ENCODE measurements at regions not wholly inside any gene's neighbourhood (a gene's known extent, or its start where the extent isn't known, plus 50 kb on each side); places are given as distances from the start of the nearest gene placed in this dataset.
A peak's percentile ranks its signal among the peaks of the same experiment; 100 is the strongest.

DNA sequence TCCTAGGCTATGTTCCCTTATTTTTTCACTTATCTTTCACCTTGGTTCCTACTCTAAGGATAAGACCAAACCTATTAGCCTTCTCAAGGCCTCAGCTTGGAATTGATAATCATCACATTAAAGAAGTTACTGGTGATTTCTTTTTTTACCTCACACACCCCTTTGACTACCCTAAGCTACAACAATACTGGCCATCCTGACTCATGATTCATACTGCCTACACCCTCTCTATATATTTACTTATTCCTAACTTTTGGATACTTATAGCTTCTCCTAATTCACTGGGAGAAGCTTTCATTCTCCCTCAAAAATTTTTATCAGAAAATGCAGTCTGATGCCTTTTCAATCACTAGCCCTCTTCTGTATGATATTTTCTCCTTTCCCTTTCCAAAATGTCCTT is 256.1 kb downstream of the TBX18 start:
- H3K36me3 ChIP-seq (ENCODE audit: insufficient read depth, low read length), result no peaks in the 10 kb centered on the region
- H3K27me3 ChIP-seq (ENCODE audit: insufficient read depth, low read length), result no peaks in the 10 kb centered on the region
- no peak overlapping the region for H3K4me3 ChIP-seq (ENCODE audit: low read depth, low read length)

DNA sequence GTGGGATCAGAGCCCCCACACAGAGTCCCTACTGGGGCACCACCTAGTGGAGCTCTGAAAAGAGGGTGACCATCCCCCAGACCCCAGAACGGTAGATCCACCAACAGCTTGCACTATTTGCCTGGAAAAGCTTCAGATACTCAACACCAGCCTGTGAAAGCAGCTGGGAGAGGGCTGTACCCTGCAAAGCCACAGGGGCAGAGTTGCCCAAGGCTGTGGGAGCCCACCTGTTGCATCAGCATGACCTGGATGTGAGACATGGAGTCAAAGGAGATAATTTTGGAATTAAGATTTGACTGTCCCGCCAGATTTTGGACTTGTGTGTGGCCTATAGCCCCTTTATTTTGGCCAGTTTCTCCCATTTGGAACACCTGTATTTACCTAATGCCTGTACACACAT is 260.4 kb downstream of the TBX18 start:
- Histone ChIP-seq H3K4me1 (ENCODE audit: control insufficient read depth, insufficient read depth, low read length, unreplicated experiment) (peaks cover 8% of the 10 kb centered on the region), H3K4me3 (ENCODE audit: low read depth, low read length) (no peak overlapping the region), H3K27me3 (ENCODE audit: insufficient read depth, low read length) (no peaks in the 10 kb centered on the region), H3K36me3 (ENCODE audit: insufficient read depth, low read length) (no peaks in the 10 kb centered on the region), H3K79me2 (ENCODE audit: control insufficient read depth, insufficient read depth, low read length, unreplicated experiment) (no peaks in the 10 kb centered on the region), H2AFZ (ENCODE audit: low read length, unreplicated experiment) (no peak overlapping the region), H3K27ac (ENCODE audit: low read depth, low read length) (no peak overlapping the region)

More for the DNA sequence above, 256.1 kb downstream of the TBX18 start:
- H3K27ac ChIP-seq (ENCODE audit: low read depth, low read length), result peak overlapping the region; percentile 53; the same call in 1 of the 2 replicates
- peaks cover 12% of the 10 kb centered on the region for H3K4me1 ChIP-seq (ENCODE audit: control insufficient read depth, insufficient read depth, low read length, unreplicated experiment)
- H3K79me2 ChIP-seq (ENCODE audit: control insufficient read depth, insufficient read depth, low read length, unreplicated experiment), result no peaks in the 10 kb centered on the region
- H2AFZ ChIP-seq (ENCODE audit: low read length, unreplicated experiment), result peak overlapping the region; percentile 74

DNA sequence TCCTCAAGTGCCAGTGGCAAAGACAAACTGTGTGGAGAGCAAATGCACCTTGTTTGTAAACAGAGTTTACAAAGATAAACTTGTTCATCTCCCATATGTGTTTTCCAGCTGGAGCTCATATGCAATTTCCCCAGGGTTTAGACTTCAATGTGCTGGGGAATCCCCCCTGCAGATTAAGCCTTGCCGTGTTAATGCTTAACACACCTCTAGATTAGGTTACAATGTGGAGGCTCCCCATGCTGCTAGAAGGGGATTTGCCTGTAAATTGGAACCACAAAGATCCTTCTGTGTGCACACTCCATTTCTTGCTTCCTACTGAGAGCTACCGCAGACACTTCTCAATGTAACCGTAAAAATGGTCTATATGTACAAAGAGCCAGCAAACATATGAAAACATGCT is 263.1 kb downstream of the TBX18 start:
- Histone ChIP-seq H2AFZ (ENCODE audit: low read length, unreplicated experiment) (no peak overlapping the region), H3K4me1 (ENCODE audit: control insufficient read depth, insufficient read depth, low read length, unreplicated experiment) (no peaks in the 10 kb centered on the region), H3K79me2 (ENCODE audit: control insufficient read depth, insufficient read depth, low read length, unreplicated experiment) (no peaks in the 10 kb centered on the region), H3K27me3 (ENCODE audit: insufficient read depth, low read length) (no peaks in the 10 kb centered on the region), H3K36me3 (ENCODE audit: insufficient read depth, low read length) (no peaks in the 10 kb centered on the region), H3K27ac (ENCODE audit: low read depth, low read length) (no peak overlapping the region), H3K4me3 (ENCODE audit: low read depth, low read length) (no peak overlapping the region)

DNA sequence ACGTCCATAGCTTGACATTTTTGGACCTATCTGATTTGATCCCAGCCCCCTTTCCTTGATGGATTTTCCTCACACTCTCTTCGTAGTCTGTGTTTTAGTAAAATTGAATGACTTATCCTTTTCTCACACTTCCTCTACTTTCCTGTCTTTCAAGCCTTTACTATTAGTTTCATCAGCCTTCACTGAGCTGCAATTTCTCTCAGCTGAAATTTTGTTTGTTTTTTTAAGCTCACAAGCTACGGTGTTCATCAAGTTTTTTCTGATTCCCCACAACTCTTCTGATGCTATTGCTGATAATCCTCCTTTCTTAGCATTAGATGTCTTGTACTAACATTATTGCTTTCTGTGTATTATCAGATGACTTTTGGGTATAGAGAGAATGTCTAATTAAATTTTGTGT is 263.7 kb downstream of the TBX18 start:
- H2AFZ ChIP-seq (ENCODE audit: low read length, unreplicated experiment), result no peak overlapping the region
- H3K79me2 ChIP-seq (ENCODE audit: control insufficient read depth, insufficient read depth, low read length, unreplicated experiment), result no peaks in the 10 kb centered on the region
- H3K27me3 ChIP-seq (ENCODE audit: insufficient read depth, low read length), result no peaks in the 10 kb centered on the region
- H3K4me3 ChIP-seq (ENCODE audit: low read depth, low read length), result no peak overlapping the region
- H3K4me1 ChIP-seq (ENCODE audit: control insufficient read depth, insufficient read depth, low read length, unreplicated experiment), result no peaks in the 10 kb centered on the region
- no peaks in the 10 kb centered on the region for H3K36me3 ChIP-seq (ENCODE audit: insufficient read depth, low read length)
- no peak overlapping the region for H3K27ac ChIP-seq (ENCODE audit: low read depth, low read length)

DNA sequence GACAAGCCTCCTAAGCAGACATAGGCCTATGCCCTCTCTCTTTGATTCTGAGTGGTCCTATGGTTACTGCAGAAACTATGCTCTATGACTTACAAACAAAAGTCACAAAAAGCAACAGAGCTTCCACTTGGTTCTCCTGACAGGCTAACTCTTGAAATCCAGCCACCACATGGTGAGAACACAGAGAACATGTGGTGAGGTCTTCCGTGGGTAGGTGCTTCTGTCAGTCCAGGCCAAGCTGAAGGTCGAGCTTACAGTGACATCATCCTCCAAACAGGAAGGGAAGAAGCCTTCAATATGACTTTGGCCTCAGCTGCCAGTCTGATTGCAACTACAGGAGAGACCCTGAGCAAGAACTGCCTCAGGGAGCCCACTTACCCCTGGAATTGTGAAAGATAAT is 265.5 kb downstream of the TBX18 start:
- H2AFZ ChIP-seq (ENCODE audit: low read length, unreplicated experiment), result no peak overlapping the region
- H3K79me2 ChIP-seq (ENCODE audit: control insufficient read depth, insufficient read depth, low read length, unreplicated experiment), result no peaks in the 10 kb centered on the region
- no peak overlapping the region for H3K4me3 ChIP-seq (ENCODE audit: low read depth, low read length)
- no peak overlapping the region for H3K27ac ChIP-seq (ENCODE audit: low read depth, low read length)
- H3K27me3 ChIP-seq (ENCODE audit: insufficient read depth, low read length), result no peaks in the 10 kb centered on the region
- no peaks in the 10 kb centered on the region for H3K4me1 ChIP-seq (ENCODE audit: control insufficient read depth, insufficient read depth, low read length, unreplicated experiment)
- H3K36me3 ChIP-seq (ENCODE audit: insufficient read depth, low read length), result no peaks in the 10 kb centered on the region

DNA sequence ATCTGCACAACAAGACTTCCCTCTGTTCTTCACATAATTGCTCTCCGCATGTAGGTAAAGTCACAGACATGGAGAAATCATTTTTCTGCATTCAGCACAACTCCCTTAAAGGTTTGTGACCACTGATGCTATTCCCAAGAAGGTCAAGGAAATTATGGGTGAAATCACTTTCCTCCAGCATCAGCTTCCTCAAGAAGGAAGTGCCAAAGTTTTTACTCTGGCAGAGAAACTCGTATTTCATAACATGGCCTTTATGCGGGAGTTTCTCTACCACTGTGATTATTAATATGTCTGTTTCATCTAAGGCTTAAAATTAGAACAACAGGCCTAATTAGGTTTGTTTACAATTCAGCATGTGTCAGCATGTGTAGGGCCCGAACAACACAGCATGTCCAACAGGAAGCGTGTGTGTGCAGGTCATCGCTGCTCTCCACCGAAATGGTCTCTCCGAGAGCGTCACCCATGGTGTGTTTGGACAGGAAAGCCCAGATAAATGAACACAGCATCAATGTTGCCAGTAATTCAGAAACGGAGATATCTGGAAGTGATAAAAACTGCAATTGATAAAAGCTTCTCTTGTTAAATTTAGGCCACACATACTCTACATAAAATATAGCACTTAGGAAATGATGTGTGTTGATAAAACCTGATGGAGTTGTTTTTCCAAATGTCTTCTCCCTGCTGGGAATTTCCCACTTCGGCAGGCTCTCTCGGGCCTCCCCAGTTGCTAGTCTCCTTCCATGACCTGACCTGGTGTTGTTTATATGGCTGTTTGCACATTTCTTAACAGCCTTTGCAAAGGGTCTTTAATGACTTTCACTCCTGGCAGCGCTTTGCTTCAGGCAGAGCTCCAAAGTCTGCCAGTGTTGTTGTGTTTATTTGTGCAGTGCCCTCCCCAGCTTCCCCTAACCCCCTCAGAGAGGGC is 265.1 kb upstream of the CEP162 start:
- Histone ChIP-seq H3K4me1 (ENCODE audit: control insufficient read depth, insufficient read depth, low read length, unreplicated experiment) (peaks cover 15% of the 10 kb centered on the region), H2AFZ (ENCODE audit: low read length, unreplicated experiment) (peak overlapping the region; percentile 87), H3K27me3 (ENCODE audit: insufficient read depth, low read length) (no peaks in the 10 kb centered on the region), H3K79me2 (ENCODE audit: control insufficient read depth, insufficient read depth, low read length, unreplicated experiment) (no peaks in the 10 kb centered on the region), H3K4me3 (ENCODE audit: low read depth, low read length) (no peak overlapping the region), H3K27ac (ENCODE audit: low read depth, low read length) (no peak overlapping the region), H3K36me3 (ENCODE audit: insufficient read depth, low read length) (no peaks in the 10 kb centered on the region)

DNA sequence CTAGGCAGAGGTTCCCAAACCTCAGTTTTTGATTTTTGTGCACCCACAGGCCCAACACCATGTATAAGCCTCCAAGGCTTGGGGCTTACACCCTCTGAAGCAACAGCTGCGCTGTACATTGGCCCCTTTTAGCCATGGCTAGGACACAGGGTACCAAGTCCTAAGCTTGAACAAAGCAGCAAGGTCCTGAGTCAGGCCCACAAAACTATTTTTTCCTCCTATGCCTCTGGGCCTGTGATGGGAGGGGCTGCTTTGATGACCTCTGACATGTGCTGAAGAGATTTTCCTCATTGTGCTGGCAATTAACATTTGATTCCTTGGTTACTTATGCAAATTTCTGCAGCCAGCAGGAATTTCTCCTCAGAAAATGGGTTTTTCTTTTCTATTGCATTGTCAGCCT is 262.2 kb upstream of the CEP162 start:
- peaks cover 15% of the 10 kb centered on the region for H3K4me1 ChIP-seq (ENCODE audit: control insufficient read depth, insufficient read depth, low read length, unreplicated experiment)
- H3K27me3 ChIP-seq (ENCODE audit: insufficient read depth, low read length), result no peaks in the 10 kb centered on the region
- no peaks in the 10 kb centered on the region for H3K79me2 ChIP-seq (ENCODE audit: control insufficient read depth, insufficient read depth, low read length, unreplicated experiment)
- no peak overlapping the region for H2AFZ ChIP-seq (ENCODE audit: low read length, unreplicated experiment)
- no peak overlapping the region for H3K27ac ChIP-seq (ENCODE audit: low read depth, low read length)
- no peaks in the 10 kb centered on the region for H3K36me3 ChIP-seq (ENCODE audit: insufficient read depth, low read length)
- no peak overlapping the region for H3K4me3 ChIP-seq (ENCODE audit: low read depth, low read length)

DNA sequence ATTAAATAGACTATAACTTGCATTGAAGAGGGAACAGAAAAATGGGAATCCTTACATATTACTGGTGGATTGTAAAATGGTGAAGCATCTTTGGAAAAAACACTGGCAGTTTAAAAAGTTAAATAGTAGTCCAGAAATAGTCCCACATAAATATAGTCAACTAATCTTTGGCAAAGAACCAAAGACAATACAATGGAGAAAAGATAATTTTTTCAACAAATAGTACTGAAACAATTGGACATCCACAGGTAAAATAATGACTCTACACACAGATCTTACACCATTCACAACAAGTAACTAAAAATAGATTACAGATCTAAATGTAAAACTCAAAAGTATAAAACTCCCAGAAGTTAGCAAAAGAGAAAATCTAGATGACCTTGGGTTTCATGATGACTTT is 259.1 kb upstream of the CEP162 start:
- no peaks in the 10 kb centered on the region for H3K79me2 ChIP-seq (ENCODE audit: control insufficient read depth, insufficient read depth, low read length, unreplicated experiment)
- peaks cover 3% of the 10 kb centered on the region for H3K4me1 ChIP-seq (ENCODE audit: control insufficient read depth, insufficient read depth, low read length, unreplicated experiment)
- H3K27ac ChIP-seq (ENCODE audit: low read depth, low read length), result no peak overlapping the region
- H3K4me3 ChIP-seq (ENCODE audit: low read depth, low read length), result no peak overlapping the region
- no peaks in the 10 kb centered on the region for H3K27me3 ChIP-seq (ENCODE audit: insufficient read depth, low read length)
- no peak overlapping the region for H2AFZ ChIP-seq (ENCODE audit: low read length, unreplicated experiment)
- no peaks in the 10 kb centered on the region for H3K36me3 ChIP-seq (ENCODE audit: insufficient read depth, low read length)

DNA sequence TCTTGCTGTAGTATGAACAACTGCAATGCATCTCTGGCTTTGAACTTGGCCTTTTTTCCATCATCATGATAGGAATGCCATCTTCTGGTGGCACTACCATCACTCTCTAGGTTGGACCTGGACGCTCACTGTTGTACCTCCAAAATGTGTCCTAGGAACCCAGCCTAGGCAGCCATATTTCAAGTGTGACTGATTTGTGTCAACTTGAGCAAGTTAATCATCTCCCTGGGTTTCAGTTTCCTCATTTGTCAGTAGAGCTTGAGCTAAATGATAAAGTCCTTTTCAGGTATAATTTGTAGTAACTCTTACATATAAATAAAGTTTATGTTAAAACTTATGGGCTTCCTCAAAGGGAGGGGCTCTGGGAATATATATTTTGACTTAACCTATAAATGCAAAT is 241.7 kb upstream of the CEP162 start:
- Histone ChIP-seq H3K79me2 (ENCODE audit: control insufficient read depth, insufficient read depth, low read length, unreplicated experiment) (no peaks in the 10 kb centered on the region), H3K36me3 (ENCODE audit: insufficient read depth, low read length) (no peaks in the 10 kb centered on the region), H2AFZ (ENCODE audit: low read length, unreplicated experiment) (no peak overlapping the region), H3K27me3 (ENCODE audit: insufficient read depth, low read length) (no peaks in the 10 kb centered on the region), H3K4me1 (ENCODE audit: control insufficient read depth, insufficient read depth, low read length, unreplicated experiment) (peaks cover 19% of the 10 kb centered on the region), H3K4me3 (ENCODE audit: low read depth, low read length) (no peak overlapping the region), H3K27ac (ENCODE audit: low read depth, low read length) (no peak overlapping the region)

DNA sequence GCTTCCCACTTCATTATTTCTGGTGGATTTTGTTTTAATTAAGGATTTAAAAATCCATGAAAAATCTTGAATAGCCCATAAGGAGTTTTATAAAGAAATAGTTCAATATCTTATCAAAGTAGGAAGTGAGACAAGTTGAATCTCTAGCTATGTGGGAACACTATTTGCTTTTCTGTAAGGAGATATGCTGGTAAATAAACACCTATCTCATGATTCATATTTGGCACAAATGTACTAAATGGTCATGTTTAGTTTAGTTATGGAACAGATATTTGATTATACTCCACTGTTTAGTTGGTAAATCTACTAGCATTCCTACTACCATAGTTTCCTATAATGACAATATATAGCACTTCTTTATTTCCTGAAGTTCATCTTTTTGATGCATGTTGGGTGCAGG is 239.9 kb upstream of the CEP162 start:
- Histone ChIP-seq H3K27ac (ENCODE audit: low read depth, low read length) (no peak overlapping the region), H3K79me2 (ENCODE audit: control insufficient read depth, insufficient read depth, low read length, unreplicated experiment) (no peaks in the 10 kb centered on the region), H3K4me3 (ENCODE audit: low read depth, low read length) (no peak overlapping the region), H3K4me1 (ENCODE audit: control insufficient read depth, insufficient read depth, low read length, unreplicated experiment) (peaks cover 33% of the 10 kb centered on the region), H2AFZ (ENCODE audit: low read length, unreplicated experiment) (no peak overlapping the region), H3K27me3 (ENCODE audit: insufficient read depth, low read length) (no peaks in the 10 kb centered on the region), H3K36me3 (ENCODE audit: insufficient read depth, low read length) (no peaks in the 10 kb centered on the region)

DNA sequence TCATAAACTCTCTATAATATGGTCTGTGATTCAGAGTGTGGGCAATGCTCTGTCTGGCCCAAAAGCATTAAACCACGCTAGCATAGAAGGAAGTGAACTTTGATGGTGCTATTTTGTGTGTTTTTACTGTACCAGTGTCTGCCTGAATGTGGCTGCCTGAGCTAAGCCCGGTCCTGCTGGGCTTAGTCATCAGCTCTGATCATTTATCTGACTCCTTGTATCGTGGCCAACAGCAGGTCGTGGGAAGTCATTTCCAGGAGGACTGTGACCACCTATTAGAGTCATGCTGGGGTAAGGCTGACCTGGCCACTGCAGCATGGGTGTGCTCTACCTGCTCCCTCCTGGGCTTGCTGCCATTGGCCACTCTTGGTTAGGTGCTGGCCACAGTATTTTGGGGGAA is 239.1 kb upstream of the CEP162 start:
- H3K36me3 ChIP-seq (ENCODE audit: insufficient read depth, low read length), result no peaks in the 10 kb centered on the region
- peaks cover 38% of the 10 kb centered on the region for H3K4me1 ChIP-seq (ENCODE audit: control insufficient read depth, insufficient read depth, low read length, unreplicated experiment)
- peak overlapping the region; percentile 47 for H2AFZ ChIP-seq (ENCODE audit: low read length, unreplicated experiment)
- no peaks in the 10 kb centered on the region for H3K27me3 ChIP-seq (ENCODE audit: insufficient read depth, low read length)
- no peaks in the 10 kb centered on the region for H3K79me2 ChIP-seq (ENCODE audit: control insufficient read depth, insufficient read depth, low read length, unreplicated experiment)
- peak overlapping the region; percentile 21 for H3K27ac ChIP-seq (ENCODE audit: low read depth, low read length)
- H3K4me3 ChIP-seq (ENCODE audit: low read depth, low read length), result no peak overlapping the region
